DMS53 treated with DMSO at 0.1 percent for 48 hours (cell line): ENCODE measurements at regions not wholly inside any gene's neighbourhood (a gene's known extent, or its start where the extent isn't known, plus 50 kb on each side); places are given as distances from the start of the nearest gene placed in this dataset.
"Not testable (repeated sequence)": the region's sequence is repeated elsewhere in the genome, so short reads cannot be mapped to it uniquely, and the experiment has no call there.

Experiments used
- DNase-seq: peaks from one replicate; lab custom pipeline; 2025; ENCODE audit not compliant: unreplicated experiment; lab: John Stamatoyannopoulos, UW

DNA sequence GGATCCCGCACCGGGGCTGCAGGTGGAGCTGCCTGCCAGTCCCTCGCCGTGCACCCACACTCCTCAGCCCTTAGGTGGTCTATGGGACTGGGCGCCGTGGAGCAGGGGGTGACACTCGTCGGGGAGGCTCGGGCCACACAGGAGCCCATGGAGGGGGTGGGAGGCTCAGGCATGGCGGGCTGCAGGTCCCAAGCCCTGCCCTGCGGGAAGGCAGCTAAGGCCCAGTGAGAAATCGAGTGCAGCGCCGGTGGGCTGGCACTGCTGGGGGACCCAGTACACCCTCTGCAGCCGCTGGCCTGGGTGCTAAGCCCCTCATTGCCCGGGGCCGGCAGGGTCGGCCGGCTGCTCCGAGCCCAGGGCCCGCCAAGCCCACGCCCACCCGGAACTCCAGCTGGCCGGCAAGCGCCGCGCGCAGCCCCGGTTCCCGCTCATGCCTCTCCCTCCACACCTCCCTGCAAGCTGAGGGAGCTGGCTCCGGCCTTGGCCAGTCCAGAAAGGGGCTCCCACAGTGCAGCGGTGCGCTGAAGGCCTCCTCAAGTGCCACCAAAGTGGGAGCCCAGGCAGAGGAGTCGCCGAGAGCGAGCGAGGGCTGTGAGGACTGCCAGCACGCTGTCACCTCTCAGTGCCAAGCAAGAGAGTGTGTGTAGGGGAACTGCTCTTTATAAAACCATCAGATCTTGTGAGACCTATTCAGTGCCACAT lies 845.1 kb downstream of the CDH18 start:
- DNase-seq = not testable (repeated sequence)

- no peak for DNase-seq
Observed at GRCh38 chr5:19143935-19144334, 844.1 kb downstream of the CDH18 start.

- DNase-seq = no peak
Observed at GRCh38 chr5:19169426-19169825, 818.6 kb downstream of the CDH18 start.

- DNase-seq = no peak
Observed at GRCh38 chr5:19172926-19173470, 815.0 kb downstream of the CDH18 start.

- no peak for DNase-seq
Observed at GRCh38 chr5:19175776-19176570, 812.0 kb downstream of the CDH18 start.

- no peak for DNase-seq
Observed at GRCh38 chr5:19179571-19179970, 808.4 kb downstream of the CDH18 start.

DNA sequence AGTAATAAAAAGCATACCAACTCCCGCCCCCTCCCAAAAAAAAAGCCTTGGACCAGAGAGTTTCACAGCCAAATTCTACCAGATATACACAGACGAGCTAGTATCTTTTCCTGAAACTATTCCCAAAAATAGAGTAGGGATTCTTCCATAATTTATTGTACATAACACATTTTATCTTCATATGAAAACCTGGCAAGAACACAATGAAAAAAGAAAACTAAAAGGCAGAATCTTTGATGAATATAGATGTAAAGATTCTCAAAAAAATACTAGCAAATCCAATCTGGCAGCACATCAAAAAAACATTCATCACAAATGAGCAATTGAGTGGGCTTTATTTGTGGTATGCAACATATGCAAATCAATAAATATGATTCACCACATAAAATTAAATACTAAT lies 798.8 kb downstream of the CDH18 start:
- no peak for DNase-seq

- no peak for DNase-seq
Observed at GRCh38 chr5:19193631-19194030, 794.4 kb downstream of the CDH18 start.

GRCh38 chr5:19196631-19197030 lies 791.4 kb downstream of the CDH18 start:
- no peak for DNase-seq

DNA sequence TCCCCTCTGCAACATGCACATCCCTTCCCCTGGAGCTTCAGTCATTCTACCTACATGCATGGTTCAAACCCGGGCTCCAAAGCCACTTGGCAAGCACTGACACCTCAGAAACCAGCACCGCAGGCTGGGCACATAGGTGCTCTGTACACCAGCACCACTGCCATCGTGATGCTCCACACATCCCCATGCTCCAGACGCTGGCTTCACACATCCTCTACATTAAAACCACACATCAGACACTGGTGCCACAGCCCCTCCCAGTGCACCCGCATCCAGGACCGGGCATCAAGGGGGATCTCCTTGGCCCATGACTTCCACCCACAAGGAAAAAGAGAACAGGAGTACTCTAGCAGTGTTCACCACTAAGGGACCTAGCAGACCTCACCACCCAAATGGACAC lies 787.7 kb downstream of the CDH18 start:
- no peak for DNase-seq

- DNase-seq = no peak
Observed at GRCh38 chr5:19208397-19208796, 779.6 kb downstream of the CDH18 start.

DNA sequence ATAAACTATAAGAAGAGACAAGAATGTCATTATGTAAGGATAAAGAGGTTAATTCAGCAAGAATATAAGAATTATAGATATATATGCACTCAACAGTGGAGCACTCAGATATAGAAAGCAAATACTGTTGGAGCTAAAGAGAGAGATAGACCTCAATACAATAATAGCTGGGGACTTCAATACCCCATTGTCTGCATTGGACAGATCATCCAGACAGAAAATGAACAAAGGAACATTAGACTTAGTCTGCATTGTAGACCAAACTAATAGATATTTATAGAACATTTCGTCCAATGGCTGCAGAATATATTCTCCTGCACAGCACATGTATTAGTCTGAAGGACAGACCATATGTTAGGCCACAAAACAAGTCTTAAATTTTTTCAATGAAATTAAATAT lies 777.1 kb downstream of the CDH18 start:
- no peak for DNase-seq

DNA sequence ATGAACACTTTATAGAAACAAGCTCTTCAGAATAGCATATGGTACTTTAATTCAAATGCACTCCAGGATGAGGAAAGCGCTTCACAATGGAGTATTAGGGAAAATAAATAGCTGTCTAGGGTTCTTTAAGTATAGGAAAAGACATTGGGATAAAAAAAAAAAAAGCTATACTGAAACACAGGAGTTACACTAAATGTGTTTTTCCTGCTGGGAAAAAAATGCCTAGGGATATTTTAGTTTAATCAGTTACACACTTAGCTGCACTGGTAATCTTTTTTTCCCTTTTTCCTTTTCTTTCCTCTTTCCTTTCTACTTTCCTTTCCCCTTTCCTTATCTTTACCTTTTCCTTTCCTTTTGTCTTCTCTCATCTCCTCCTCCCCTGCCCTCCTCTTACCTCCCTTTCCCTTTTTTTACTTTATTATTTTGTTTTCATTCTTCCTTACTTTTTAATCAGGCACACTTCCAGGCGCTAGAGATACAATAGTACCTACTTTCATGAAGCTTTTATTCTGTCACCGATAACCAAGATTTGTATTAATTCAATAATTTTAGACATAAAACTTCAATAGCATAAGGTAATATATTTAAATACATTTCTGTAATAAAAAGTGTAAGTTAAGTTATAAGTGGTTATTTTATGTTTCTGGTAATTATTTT lies 758.7 kb downstream of the CDH18 start:
- DNase-seq = no peak

- DNase-seq = no peak
Observed at GRCh38 chr5:19233573-19233972, 754.4 kb downstream of the CDH18 start.

DNA sequence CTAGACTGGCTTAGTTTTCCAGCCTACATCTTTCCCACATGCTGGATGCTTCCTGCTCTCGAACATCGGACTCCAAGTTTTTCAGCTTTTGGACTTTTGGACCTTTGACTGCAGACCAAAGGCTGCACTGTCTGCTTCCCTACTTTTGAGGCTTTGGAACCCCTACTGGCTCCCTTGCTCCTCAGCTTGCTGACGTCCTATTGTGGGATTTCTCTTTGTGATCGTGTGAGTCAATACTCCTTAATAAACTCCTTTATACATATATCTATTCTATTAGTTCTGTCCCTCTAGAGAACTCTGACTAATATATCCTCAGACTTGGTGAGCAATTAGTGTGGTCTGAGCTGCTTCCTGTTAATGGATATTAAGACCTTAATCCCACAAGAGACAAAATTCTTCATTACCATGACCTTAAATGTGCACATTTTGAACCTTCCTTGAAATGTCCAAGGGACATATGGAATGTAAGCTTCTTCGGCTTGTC lies 752.9 kb downstream of the CDH18 start:
- no peak for DNase-seq

- peak; percentile 34 for DNase-seq
Observed at GRCh38 chr5:19240170-19240569, 747.8 kb downstream of the CDH18 start.

DNA sequence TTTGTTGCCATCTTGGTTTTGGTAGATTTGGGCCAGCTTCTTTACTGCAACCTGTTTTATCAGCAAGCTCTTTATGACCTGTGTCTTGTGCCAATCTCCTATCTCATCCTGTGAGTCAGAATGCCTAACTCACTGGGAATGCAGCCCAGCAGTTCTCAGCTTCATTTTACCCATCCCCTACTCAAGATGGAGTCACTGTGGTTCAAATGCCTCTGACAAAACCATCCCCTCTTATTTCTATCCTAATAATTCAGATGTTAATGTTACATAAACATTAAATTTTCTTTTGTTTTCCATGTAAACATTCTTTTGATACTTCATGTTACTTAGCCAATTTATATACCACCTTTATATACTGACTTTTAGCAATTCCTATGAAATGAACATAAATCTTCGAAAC lies 746.3 kb downstream of the CDH18 start:
- no peak for DNase-seq

DNA sequence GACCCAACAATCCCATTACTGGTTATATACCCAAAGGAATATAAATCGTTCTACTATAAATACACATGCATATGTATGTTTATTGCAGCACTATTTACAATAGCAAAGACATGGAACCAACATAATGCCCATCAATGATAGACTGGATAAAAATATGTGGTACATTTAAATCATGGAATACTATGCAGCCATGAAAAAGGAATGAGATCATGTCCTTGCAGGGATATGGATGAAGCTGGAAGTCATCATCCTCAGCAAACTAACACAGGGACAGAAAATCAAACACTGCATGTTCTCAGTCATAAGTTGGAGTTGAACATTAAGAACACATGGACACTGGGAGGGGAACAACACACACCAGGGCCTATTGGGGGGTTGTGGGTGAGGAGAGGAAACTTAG lies 741.8 kb downstream of the CDH18 start:
- not testable (repeated sequence) for DNase-seq

DNA sequence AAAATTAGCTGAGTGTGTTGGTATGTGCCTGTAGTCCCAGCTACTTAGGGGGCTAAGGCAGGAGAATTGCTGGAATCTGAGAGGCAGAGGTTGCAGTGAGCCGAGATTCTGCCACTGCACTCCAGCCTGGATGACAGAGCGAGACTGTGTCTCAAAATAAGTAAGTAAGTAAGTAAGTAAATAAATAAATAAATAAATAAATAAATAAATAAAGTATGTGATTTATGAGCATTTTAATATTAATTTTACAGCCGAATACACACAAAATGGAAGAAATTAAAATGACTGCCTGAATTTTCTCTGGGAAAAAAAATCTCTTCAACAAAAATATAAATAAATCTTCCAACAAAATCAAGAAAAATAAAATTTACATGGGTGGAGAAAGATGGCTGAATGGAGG lies 740.7 kb downstream of the CDH18 start:
- DNase-seq = no peak

DNA sequence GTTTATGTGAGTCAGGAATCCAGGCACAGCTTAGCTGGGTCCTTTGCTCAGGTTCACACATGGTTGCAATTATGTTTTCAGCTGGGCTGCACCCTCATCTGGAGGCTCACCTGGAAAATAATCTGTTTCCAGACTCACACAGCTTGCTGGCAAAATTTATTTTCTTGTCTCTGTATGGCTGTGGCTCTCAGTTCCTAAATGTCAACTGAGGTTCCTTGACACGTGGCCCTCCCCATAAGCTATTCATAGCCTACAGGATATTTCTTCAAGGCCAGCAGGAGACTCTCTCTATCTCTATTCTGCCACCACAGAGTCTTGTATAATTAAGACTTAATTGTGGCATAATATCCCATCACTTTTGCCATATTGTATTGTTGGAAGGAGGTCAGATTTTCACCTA lies 732.0 kb downstream of the CDH18 start:
- no peak for DNase-seq

- DNase-seq = no peak
Observed at GRCh38 chr5:19258686-19259085, 729.3 kb downstream of the CDH18 start.

DNA sequence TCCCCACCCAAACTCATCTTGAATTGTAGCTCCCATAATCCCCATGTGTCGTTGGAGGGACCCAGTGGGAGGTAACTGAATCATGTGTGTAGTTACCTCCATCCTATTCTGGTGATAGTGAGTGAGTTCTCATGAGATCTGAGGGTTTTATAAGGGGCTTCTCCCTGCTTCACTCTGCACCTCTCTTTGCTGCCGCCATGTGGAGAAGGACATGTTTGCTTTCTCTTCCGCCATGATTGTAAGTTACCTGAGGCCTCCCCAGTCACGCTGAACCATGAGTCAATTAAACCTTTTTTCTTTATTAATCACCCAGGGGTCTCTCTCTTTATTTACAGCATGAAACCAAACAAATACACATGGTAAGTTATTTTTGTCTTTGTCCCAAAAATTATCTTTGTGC lies 726.1 kb downstream of the CDH18 start:
- DNase-seq = no peak
